Kidney (tissue), 13 donors: ENCODE measurements at regions not wholly inside any gene's neighbourhood (a gene's known extent, or its start where the extent isn't known, plus 50 kb on each side); places are given as distances from the start of the nearest gene placed in this dataset.

Source experiments
- DNase-seq, 5 donors: peaks; one replicate each; pipeline ENCODE4 v3.0.0-alpha.2; 2013 to 2020
- FAIRE-seq: peaks from 2 replicates; lab custom pipeline; 2012; peaks lifted over from hg19 to GRCh38; lab: Jason Lieb, UNC
- H3K27ac ChIP-seq, 2 donors: one replicate each; pipeline ENCODE4 v1.7.0; 2013; ENCODE audit warnings: low read depth in 2 of 2, low read length in 2 of 2, inconsistent platforms in 1 of 2
- H3K27me3 ChIP-seq: one replicate; pipeline ENCODE4 v1.7.1; 2013; ENCODE audit warnings: low read length, inconsistent platforms; ENCODE audit not compliant: control insufficient read depth, insufficient read depth
- H3K36me3 ChIP-seq, 3 donors: one replicate each; pipeline versions ENCODE4 v1.7.0 to v1.7.1; 2013; ENCODE audit warnings: low read length in 3 of 3, control low read depth in 1 of 3, inconsistent platforms in 1 of 3; ENCODE audit not compliant: insufficient read depth in 3 of 3, control insufficient read depth in 2 of 3
- H3K4me1 ChIP-seq, 3 donors: one replicate each; pipeline versions ENCODE4 v1.7.0 to v1.7.1; 2013; ENCODE audit warnings: low read length in 3 of 3, inconsistent platforms in 1 of 3, low read depth in 1 of 3; ENCODE audit not compliant: control insufficient read depth in 2 of 3, insufficient read depth in 2 of 3
- H3K4me3 ChIP-seq, 3 donors: one replicate each; pipeline versions ENCODE4 v1.7.0 to v1.8.1; 2013; ENCODE audit warnings: low read length in 3 of 3, control low read depth in 1 of 3, inconsistent platforms in 1 of 3
- H3K9ac ChIP-seq, 3 donors: one replicate each; pipeline versions ENCODE4 v1.7.0 to v1.7.1; 2013; ENCODE audit warnings: low read length in 3 of 3, control low read depth in 1 of 3, inconsistent platforms in 1 of 3
- H3K9me3 ChIP-seq, 3 donors: one replicate each; pipeline versions ENCODE4 v1.7.0 to v1.7.1; 2013; ENCODE audit warnings: low read length in 3 of 3, control low read depth in 1 of 3, inconsistent platforms in 1 of 3; ENCODE audit not compliant: control insufficient read depth in 2 of 3, insufficient read depth in 1 of 3
- intact Hi-C: fragments of 100-400 bp; cut with DNase I; formaldehyde crosslinking; loops from one replicate; pipeline ENCODE4 v1.11.1; 2022
- TF ChIP-seq, protein P1 (sequence below): IDR thresholded peaks from 3 replicates; pipeline ENCODE4 v1.5.1; 2012; ENCODE audit warnings: mild to moderate bottlenecking, moderate library complexity, borderline replicate concordance; ENCODE audit not compliant: insufficient read depth; ENCODE audit errors: extremely low read depth
- donor health status: control.
- donor health status: control.
- donor health status: control.
- donor health status: control.
- donor health status: control.
- donor health status: DM: yes; HTN: yes; CAD: no.
- donor health status: Normal renal cell carcinoma (clear cell type).

DNA sequence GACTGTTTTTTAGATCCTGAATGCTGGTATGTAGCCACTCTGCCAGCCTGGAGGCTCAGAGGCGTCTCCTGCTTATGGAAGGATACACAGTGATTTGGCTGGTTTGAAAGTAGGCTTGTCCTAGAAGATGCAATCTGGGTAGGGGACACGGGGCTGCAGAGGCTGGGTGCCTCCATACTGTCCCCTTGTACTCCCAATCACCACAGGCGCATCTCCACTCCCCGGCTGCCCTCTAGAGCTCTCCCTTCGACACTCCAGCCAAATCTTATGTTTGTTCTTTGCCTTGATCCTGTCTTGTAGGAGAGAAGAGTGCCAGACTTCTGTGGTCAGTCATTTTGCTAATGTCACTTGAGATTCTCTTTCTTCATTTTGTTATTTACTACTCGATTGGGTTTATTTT is 168.8 kb upstream of the THRB start:
- TF ChIP-seq, protein P1, sequence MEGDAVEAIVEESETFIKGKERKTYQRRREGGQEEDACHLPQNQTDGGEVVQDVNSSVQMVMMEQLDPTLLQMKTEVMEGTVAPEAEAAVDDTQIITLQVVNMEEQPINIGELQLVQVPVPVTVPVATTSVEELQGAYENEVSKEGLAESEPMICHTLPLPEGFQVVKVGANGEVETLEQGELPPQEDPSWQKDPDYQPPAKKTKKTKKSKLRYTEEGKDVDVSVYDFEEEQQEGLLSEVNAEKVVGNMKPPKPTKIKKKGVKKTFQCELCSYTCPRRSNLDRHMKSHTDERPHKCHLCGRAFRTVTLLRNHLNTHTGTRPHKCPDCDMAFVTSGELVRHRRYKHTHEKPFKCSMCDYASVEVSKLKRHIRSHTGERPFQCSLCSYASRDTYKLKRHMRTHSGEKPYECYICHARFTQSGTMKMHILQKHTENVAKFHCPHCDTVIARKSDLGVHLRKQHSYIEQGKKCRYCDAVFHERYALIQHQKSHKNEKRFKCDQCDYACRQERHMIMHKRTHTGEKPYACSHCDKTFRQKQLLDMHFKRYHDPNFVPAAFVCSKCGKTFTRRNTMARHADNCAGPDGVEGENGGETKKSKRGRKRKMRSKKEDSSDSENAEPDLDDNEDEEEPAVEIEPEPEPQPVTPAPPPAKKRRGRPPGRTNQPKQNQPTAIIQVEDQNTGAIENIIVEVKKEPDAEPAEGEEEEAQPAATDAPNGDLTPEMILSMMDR: no peak
- DNase-seq (no peak), FAIRE-seq (no peak)
- intact Hi-C loops: no loop called here
- Histone ChIP-seq H3K9ac (no peak overlapping the region), H3K27ac (no peak overlapping the region), H3K4me3 (no peak overlapping the region), H3K27me3 (no peaks in the 10 kb centered on the region), H3K36me3 (no peaks in the 10 kb centered on the region), H3K9me3 (no peaks in the 10 kb centered on the region), H3K4me1 (no peaks in the 10 kb centered on the region)

DNA sequence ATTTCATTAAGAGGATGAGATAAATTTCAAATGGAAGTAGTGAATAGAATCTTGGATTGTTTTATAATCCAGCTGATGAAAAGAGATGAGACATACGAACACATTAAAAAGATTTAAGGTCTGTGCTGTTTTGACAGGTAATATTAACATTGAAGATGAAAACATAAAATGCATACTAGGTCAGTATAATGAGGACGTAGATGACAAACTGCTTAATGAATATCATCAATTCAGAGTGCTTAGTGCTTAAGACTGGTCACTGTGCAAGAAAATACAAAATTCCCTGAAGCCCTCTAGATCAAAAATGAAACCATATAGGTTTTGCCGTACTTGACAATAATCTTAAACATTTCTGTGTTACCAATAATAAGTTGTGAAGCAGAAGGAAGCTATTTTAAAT is 173.4 kb upstream of the THRB start:
- Histone ChIP-seq H3K27ac (no peak overlapping the region), H3K36me3 (no peaks in the 10 kb centered on the region), H3K9me3 (no peaks in the 10 kb centered on the region), H3K4me1 (no peaks in the 10 kb centered on the region), H3K27me3 (no peaks in the 10 kb centered on the region), H3K9ac (no peak overlapping the region), H3K4me3 (no peak overlapping the region)
- DNase-seq: no peak
- intact Hi-C loops: no loop called here
- no peak for FAIRE-seq
- TF ChIP-seq, protein P1: no peak

DNA sequence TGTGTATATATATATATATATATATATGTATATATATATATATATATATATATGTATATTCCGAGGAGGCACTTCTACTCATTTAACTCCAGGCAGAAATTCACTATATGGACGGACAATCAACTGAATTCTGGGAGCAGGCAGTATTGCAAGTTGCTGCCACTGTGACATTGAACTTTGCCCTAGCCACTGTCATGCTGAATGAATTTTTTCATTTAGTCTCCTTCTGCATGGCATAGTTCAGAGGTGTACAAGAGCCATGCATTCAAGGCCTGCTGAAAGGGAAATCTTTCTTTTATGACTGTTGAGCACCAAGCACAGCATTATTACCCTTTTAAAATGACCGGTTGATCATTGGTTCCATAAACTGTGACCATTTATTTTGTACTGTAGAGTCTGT is 176.2 kb upstream of the THRB start:
- FAIRE-seq: no peak
- TF ChIP-seq, protein P1: no peak
- H3K27ac ChIP-seq: no peak overlapping the region

DNA sequence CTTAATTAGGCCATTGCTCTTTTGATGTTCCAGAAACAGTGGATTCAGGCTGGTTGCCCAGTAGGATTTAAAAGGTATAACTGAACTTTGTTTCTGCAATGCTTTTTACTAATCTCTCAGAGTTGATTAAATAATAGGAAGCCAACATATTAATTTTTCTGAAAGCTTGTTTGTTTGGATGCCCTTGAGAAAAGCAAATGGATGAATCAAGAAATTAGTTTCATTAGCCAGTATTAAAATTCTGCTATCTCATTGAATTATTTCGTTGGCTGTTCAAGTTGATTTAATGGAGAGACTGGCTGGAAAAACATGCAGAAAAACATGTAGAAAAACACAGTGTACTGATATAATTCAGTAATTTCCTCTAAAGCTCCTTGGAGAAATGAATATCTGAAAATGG is 178.9 kb upstream of the THRB start:
- intact Hi-C loops: no loop called here
- TF ChIP-seq, protein P1: no peak
- FAIRE-seq: no peak

More for the DNA sequence above, 176.2 kb upstream of the THRB start:
- no peaks in the 10 kb centered on the region for H3K27me3 ChIP-seq
- DNase-seq: no peak
- no peaks in the 10 kb centered on the region for H3K9me3 ChIP-seq
- H3K4me3 ChIP-seq: no peak overlapping the region
- H3K9ac ChIP-seq: no peak overlapping the region
- H3K36me3 ChIP-seq: no peaks in the 10 kb centered on the region
- intact Hi-C loops: no loop called here
- H3K4me1 ChIP-seq: no peaks in the 10 kb centered on the region

More for the DNA sequence above, 178.9 kb upstream of the THRB start:
- Histone ChIP-seq H3K4me1 (no peaks in the 10 kb centered on the region), H3K9me3 (no peaks in the 10 kb centered on the region), H3K27me3 (no peaks in the 10 kb centered on the region), H3K27ac (no peak overlapping the region), H3K9ac (no peak overlapping the region), H3K36me3 (no peaks in the 10 kb centered on the region), H3K4me3 (no peak overlapping the region)
- DNase-seq: no peak
